K562 (cell line): ENCODE measurements at regions not wholly inside any gene's neighbourhood (a gene's known extent, or its start where the extent isn't known, plus 50 kb on each side); places are given as distances from the start of the nearest gene placed in this dataset.

Experiments used
- ATAC-seq: fragments of 200-7000 bp; cut with Tn5 transposase; 3 replicates; pipeline ENCODE4 v1.9.1; 2020; ENCODE audit warnings: moderate library complexity
- BruUV-seq: library from RNA; stranded (reverse); fragments of 400-500 nt; replicated peaks from 2 replicates; lab custom pipeline; 2021; lab: Mats Ljungman, UMichigan
- CTCF ChIA-PET: fragments of 300-600 bp; formaldehyde crosslinking; extraction: SDS; loops from one replicate; lab custom pipeline; 2021; ENCODE audit warnings: low intra/inter-chr PET ratio; lab: Yijun Ruan, JAX
- POLR2A ChIA-PET: fragments of 300-600, 350-650 bp; sonication (Branson Sonifier 250); formaldehyde crosslinking; extraction: SDS; loops from one replicate; lab custom pipeline; 2021; ENCODE audit warnings: antibody characterized with exemption, inconsistent platforms; lab: Yijun Ruan, JAX
- DNase-seq, 4 experiments: peaks; one replicate each; pipeline versions ENCODE4 v3.0.0 to v3.0.0-alpha.2; 2011 to 2018; ENCODE audit warnings: low spot score in 3 of 4, mixed read lengths in 3 of 4; ENCODE audit errors: extremely low read depth in 1 of 4
- FAIRE-seq: peaks from 2 replicates; lab custom pipeline; 2011; peaks lifted over from hg19 to GRCh38; lab: Jason Lieb, UNC
- H2AFZ ChIP-seq: 2 replicates; pipeline ENCODE4 v1.6.0; 2011; ENCODE audit warnings: low read depth, low read length, control low read depth, inconsistent platforms
- H3K27ac ChIP-seq: fragments of 200-600 bp; 3 replicates; pipeline ENCODE4 v1.8.0; 2011; ENCODE audit warnings: low read depth, mild to moderate bottlenecking, control low read depth, inconsistent platforms, low read length, moderate library complexity, mixed read lengths; ENCODE audit errors: extremely low read depth
- H3K27me3 ChIP-seq, 2 experiments: fragments of 300-600 bp in 1 of 2; 2 replicates in 1 of 2; 3 replicates in 1 of 2; pipeline versions ENCODE4 v1.6.0 to v1.8.0; 2011; ENCODE audit warnings: inconsistent platforms in 2 of 2, low read length in 2 of 2, mild to moderate bottlenecking in 1 of 2, mixed read lengths in 1 of 2, moderate library complexity in 1 of 2; ENCODE audit not compliant: control insufficient read depth in 2 of 2, insufficient read depth in 2 of 2
- H3K36me3 ChIP-seq: fragments of 300-600 bp; 3 replicates; pipeline ENCODE4 v1.8.0; 2011; ENCODE audit warnings: mild to moderate bottlenecking, low read length, inconsistent platforms; ENCODE audit not compliant: control insufficient read depth, insufficient read depth
- H3K4me1 ChIP-seq, 2 experiments: fragments of 200-600 bp in 1 of 2; replicated peaks in 1 of 2; 2 replicates in 1 of 2; 3 replicates in 1 of 2; pipeline versions ENCODE4 v1.5.1 to v1.8.0; 2011; ENCODE audit warnings: inconsistent platforms in 2 of 2, low read length in 2 of 2, mild to moderate bottlenecking in 1 of 2, mixed read lengths in 1 of 2, moderate library complexity in 1 of 2; ENCODE audit not compliant: control insufficient read depth in 2 of 2, insufficient read depth in 2 of 2
- H3K4me2 ChIP-seq: 2 replicates; pipeline ENCODE4 v1.6.1; 2011; ENCODE audit warnings: low read length, control low read depth, inconsistent platforms, mixed read lengths; ENCODE audit not compliant: insufficient read depth
- H3K4me3 ChIP-seq: fragments of 200-600 bp; sonication (generic), shearing (Covaris generic); 2 replicates; pipeline ENCODE4 v1.5.1; 2016; ENCODE audit warnings: control low read depth, inconsistent platforms
- H3K79me2 ChIP-seq: fragments of 200-600 bp; 3 replicates; pipeline ENCODE4 v1.8.0; 2011; ENCODE audit warnings: low read length, inconsistent platforms; ENCODE audit not compliant: control insufficient read depth, insufficient read depth
- H3K9ac ChIP-seq, 2 experiments: 2 replicates each; pipeline versions ENCODE4 v1.6.0 to v1.6.1; 2011; ENCODE audit warnings: low read depth in 2 of 2, low read length in 2 of 2, control low read depth in 1 of 2, inconsistent platforms in 1 of 2, mild to moderate bottlenecking in 1 of 2, mixed read lengths in 1 of 2; ENCODE audit not compliant: insufficient read depth in 1 of 2
- H3K9me1 ChIP-seq: one replicate; pipeline ENCODE4 v1.6.0; 2011; ENCODE audit warnings: inconsistent platforms, mild to moderate bottlenecking, low read length, moderate library complexity; ENCODE audit not compliant: control insufficient read depth, insufficient read depth
- H3K9me3 ChIP-seq: replicated peaks from 2 replicates; pipeline ENCODE4 v1.5.1; 2011; ENCODE audit warnings: low read depth, low read length, inconsistent platforms; ENCODE audit not compliant: control insufficient read depth, insufficient read depth
- H4K20me1 ChIP-seq: replicated peaks from 2 replicates; pipeline ENCODE4 v1.6.1; 2011; ENCODE audit warnings: low read length, inconsistent platforms, mixed read lengths; ENCODE audit not compliant: control insufficient read depth, insufficient read depth
- CBX8 ChIP-seq: fragments of 200-600 bp; sonication (generic); IDR thresholded peaks from 2 replicates; pipeline ENCODE4 v1.6.1; 2012; ENCODE audit warnings: borderline replicate concordance, mixed run types, low read depth, mild to moderate bottlenecking, moderate library complexity, mixed read lengths, low read length, control low read depth, inconsistent platforms; ENCODE audit not compliant: poor library complexity, severe bottlenecking; ENCODE audit errors: extremely low read depth
- GATAD2B ChIP-seq: fragments of 450-650 bp; IDR thresholded peaks from 2 replicates; pipeline ENCODE4 v1.6.1; 2017; ENCODE audit warnings: mild to moderate bottlenecking, borderline replicate concordance
- PHF8 ChIP-seq: fragments of 200-600 bp; sonication (generic); IDR thresholded peaks from 2 replicates; pipeline ENCODE4 v1.6.1; 2012; ENCODE audit warnings: mixed run types, mild to moderate bottlenecking, inconsistent platforms, low read length, moderate library complexity, borderline replicate concordance
- TCF7 ChIP-seq: sonication (generic); IDR thresholded peaks from 2 replicates; pipeline ENCODE4 v1.6.1; 2016; ENCODE audit warnings: antibody characterized with exemption, borderline replicate concordance
- ZBTB17 ChIP-seq: fragments of 450-650 bp; formaldehyde crosslinking; IDR thresholded peaks from 2 replicates; pipeline ENCODE4 v1.4.0; 2020; ENCODE audit warnings: mild to moderate bottlenecking
- ZNF79 ChIP-seq: fragments of 250-450 bp; sonication (Bioruptor Pico); IDR thresholded peaks from 2 replicates; pipeline ENCODE4 v1.4.0; 2020; ENCODE audit warnings: low read depth, mild to moderate bottlenecking, moderate library complexity
- in situ Hi-C: fragments of 300-500 bp; cut with MboI; formaldehyde crosslinking; loops from 4 replicates; pipeline ENCODE4 v1.15.0; 2018; ENCODE audit warnings: inconsistent platforms, mixed read lengths
- intact Hi-C: fragments of 100-400 bp; cut with micrococcal nuclease; formaldehyde crosslinking; loops from 2 replicates; pipeline ENCODE4 v1.14.2; 2022
- TF ChIP-seq, protein P1 (sequence below): fragments of 250-450 bp; sonication (Bioruptor Pico); IDR thresholded peaks from 2 replicates; pipeline ENCODE4 v1.4.0; 2020

DNA sequence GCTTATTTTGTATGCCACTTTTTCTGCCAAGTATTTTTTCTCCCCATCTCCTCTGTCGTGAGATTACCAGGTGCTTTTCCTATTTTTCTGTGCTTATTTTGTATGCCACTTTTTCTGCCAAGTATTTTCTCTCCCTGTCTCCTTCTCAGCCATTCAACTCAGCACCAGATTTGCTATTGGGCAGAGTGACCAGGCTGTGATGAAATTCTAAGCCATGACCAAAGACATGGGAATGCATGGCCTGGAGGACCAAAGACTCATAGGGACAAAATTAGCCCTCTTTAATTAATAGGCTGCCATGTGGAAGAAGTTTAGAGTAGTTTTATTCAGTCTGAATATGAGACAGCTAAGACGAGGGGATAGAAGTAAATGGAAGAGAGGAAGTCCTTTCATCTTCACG, 257.4 kb downstream of the SQOR start (continued):
- TF ChIP-seq, protein P1, sequence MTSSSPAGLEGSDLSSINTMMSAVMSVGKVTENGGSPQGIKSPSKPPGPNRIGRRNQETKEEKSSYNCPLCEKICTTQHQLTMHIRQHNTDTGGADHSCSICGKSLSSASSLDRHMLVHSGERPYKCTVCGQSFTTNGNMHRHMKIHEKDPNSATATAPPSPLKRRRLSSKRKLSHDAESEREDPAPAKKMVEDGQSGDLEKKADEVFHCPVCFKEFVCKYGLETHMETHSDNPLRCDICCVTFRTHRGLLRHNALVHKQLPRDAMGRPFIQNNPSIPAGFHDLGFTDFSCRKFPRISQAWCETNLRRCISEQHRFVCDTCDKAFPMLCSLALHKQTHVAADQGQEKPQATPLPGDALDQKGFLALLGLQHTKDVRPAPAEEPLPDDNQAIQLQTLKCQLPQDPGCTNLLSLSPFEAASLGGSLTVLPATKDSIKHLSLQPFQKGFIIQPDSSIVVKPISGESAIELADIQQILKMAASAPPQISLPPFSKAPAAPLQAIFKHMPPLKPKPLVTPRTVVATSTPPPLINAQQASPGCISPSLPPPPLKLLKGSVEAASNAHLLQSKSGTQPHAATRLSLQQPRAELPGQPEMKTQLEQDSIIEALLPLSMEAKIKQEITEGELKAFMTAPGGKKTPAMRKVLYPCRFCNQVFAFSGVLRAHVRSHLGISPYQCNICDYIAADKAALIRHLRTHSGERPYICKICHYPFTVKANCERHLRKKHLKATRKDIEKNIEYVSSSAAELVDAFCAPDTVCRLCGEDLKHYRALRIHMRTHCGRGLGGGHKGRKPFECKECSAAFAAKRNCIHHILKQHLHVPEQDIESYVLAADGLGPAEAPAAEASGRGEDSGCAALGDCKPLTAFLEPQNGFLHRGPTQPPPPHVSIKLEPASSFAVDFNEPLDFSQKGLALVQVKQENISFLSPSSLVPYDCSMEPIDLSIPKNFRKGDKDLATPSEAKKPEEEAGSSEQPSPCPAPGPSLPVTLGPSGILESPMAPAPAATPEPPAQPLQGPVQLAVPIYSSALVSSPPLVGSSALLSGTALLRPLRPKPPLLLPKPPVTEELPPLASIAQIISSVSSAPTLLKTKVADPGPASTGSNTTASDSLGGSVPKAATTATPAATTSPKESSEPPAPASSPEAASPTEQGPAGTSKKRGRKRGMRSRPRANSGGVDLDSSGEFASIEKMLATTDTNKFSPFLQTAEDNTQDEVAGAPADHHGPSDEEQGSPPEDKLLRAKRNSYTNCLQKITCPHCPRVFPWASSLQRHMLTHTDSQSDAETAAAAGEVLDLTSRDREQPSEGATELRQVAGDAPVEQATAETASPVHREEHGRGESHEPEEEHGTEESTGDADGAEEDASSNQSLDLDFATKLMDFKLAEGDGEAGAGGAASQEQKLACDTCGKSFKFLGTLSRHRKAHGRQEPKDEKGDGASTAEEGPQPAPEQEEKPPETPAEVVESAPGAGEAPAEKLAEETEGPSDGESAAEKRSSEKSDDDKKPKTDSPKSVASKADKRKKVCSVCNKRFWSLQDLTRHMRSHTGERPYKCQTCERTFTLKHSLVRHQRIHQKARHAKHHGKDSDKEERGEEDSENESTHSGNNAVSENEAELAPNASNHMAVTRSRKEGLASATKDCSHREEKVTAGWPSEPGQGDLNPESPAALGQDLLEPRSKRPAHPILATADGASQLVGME = no peak
- no peak for TF ChIP-seq CBX8

DNA sequence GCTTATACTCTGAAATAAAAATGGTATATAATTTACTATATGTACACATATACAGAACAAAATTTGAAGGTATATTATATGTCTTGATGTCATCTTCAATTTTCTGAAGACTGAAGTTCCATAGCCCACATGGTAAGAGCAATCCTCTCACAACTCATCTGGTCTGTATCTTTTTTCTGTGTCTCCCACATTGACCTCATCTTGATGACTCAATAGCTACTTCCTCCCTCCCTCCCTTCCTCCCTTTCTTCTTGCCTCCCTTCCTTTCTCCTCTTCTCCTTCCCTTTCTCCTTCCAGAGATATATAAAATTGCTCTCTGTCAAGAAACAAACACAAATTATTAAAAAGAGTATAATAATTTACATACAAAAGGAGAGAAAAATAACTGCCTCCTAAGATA, 268.5 kb downstream of the SQOR start:
- CTCF ChIA-PET = no interaction called here

More for the DNA sequence above, 268.5 kb downstream of the SQOR start:
- no peak for FAIRE-seq
- no peaks in the 10 kb centered on the region for H3K4me1 ChIP-seq
- H3K79me2 ChIP-seq = no peaks in the 10 kb centered on the region
- H2AFZ ChIP-seq = no peak overlapping the region
- TF ChIP-seq PHF8 (no peak), GATAD2B (no peak), ZBTB17 (CRISPR knock-in tag) (no peak), ZNF79 (no peak), TCF7 (no peak)
- no peak overlapping the region for H3K27ac ChIP-seq
- no peak for ATAC-seq
- no peak overlapping the region for H3K4me3 ChIP-seq
- POLR2A ChIA-PET = no interaction called here
- H3K4me2 ChIP-seq = no peak overlapping the region
- no peaks in the 10 kb centered on the region for H3K9me1 ChIP-seq
- H3K36me3 ChIP-seq = no peaks in the 10 kb centered on the region
- BruUV-seq = no TSS peak
- in situ Hi-C loops = no loop called here
- no peaks in the 10 kb centered on the region for H3K27me3 ChIP-seq
- intact Hi-C loops = no loop called here
- H4K20me1 ChIP-seq = no peaks in the 10 kb centered on the region
- DNase-seq = no peak
- H3K9ac ChIP-seq = no peak overlapping the region
- H3K9me3 ChIP-seq = no peaks in the 10 kb centered on the region; the same call in 1 of the 2 replicates
